IMR-90 (cell line): ENCODE measurements at regions not wholly inside any gene's neighbourhood (a gene's known extent, or its start where the extent isn't known, plus 50 kb on each side); places are given as distances from the start of the nearest gene placed in this dataset.

Experiments
- ATAC-seq: fragments of 200-7000 bp; cut with Tn5 transposase; 2 replicates; pipeline ENCODE4 v1.9.1; 2020; ENCODE audit warnings: low read depth, mild to moderate bottlenecking, moderate library complexity
- BruUV-seq: library from RNA; stranded (reverse); fragments of 400-500 nt; replicated peaks from 2 replicates; lab custom pipeline; 2021; lab: Mats Ljungman, UMichigan
- CTCF ChIA-PET: fragments of 300-600 bp; formaldehyde crosslinking; extraction: SDS; loops from one replicate; lab custom pipeline; 2021; ENCODE audit warnings: antibody characterized with exemption; lab: Yijun Ruan, JAX
- POLR2A ChIA-PET: fragments of 300-600 bp; sonication (Branson Sonifier 250); formaldehyde crosslinking; loops from one replicate; lab custom pipeline; 2022; ENCODE audit warnings: antibody characterized with exemption; ENCODE audit not compliant: unreplicated experiment; lab: Charles Lee
- DNase-seq: peaks from one replicate; pipeline ENCODE4 v3.0.0; 2013
- H2AFZ ChIP-seq: replicated peaks from 2 replicates; pipeline ENCODE3; 2013; ENCODE audit warnings: low read length, mild to moderate bottlenecking; ENCODE audit not compliant: poor library complexity
- H2AK5ac ChIP-seq: 2 replicates; pipeline ENCODE4 v1.6.1; 2013; ENCODE audit warnings: low read depth, low read length, inconsistent platforms
- H2AK9ac ChIP-seq: replicated peaks from 2 replicates; pipeline ENCODE3; 2013; ENCODE audit warnings: mild to moderate bottlenecking, low read depth, low read length, moderate library complexity; ENCODE audit not compliant: poor library complexity
- H2BK120ac ChIP-seq: 2 replicates; pipeline ENCODE4 v1.6.1; 2013; ENCODE audit warnings: low read depth, low read length, inconsistent platforms
- H2BK15ac ChIP-seq: 3 replicates; pipeline ENCODE4 v1.6.1; 2013; ENCODE audit warnings: low read depth, low read length, inconsistent platforms
- H2BK20ac ChIP-seq: 2 replicates; pipeline ENCODE4 v1.6.1; 2013; ENCODE audit warnings: low read depth, mild to moderate bottlenecking, inconsistent platforms, low read length, moderate library complexity
- H2BK5ac ChIP-seq: 2 replicates; pipeline ENCODE4 v1.6.1; 2013; ENCODE audit warnings: mild to moderate bottlenecking, low read depth, low read length, inconsistent platforms; ENCODE audit not compliant: poor library complexity, severe bottlenecking
- H3K14ac ChIP-seq: replicated peaks from 2 replicates; pipeline ENCODE4 v1.6.1; 2013; ENCODE audit warnings: low read depth, low read length, inconsistent platforms
- H3K18ac ChIP-seq: 2 replicates; pipeline ENCODE4 v1.6.1; 2013; ENCODE audit warnings: low read depth, low read length, control low read depth
- H3K23ac ChIP-seq: 2 replicates; pipeline ENCODE4 v1.6.1; 2013; ENCODE audit warnings: low read depth, low read length, inconsistent platforms
- H3K27ac ChIP-seq: 2 replicates; pipeline ENCODE4 v1.5.1; 2013; ENCODE audit warnings: mild to moderate bottlenecking, control low read depth, low read length; ENCODE audit not compliant: insufficient read depth
- H3K27me3 ChIP-seq: 2 replicates; pipeline ENCODE4 v1.6.1; 2013; ENCODE audit warnings: low read length; ENCODE audit not compliant: control insufficient read depth, insufficient read depth
- H3K36me3 ChIP-seq: 2 replicates; pipeline ENCODE4 v1.6.1; 2013; ENCODE audit warnings: low read length, mixed read lengths; ENCODE audit not compliant: control insufficient read depth, insufficient read depth
- H3K4ac ChIP-seq: 2 replicates; pipeline ENCODE4 v1.6.1; 2013; ENCODE audit warnings: low read depth, low read length, inconsistent platforms
- H3K4me1 ChIP-seq: 2 replicates; pipeline ENCODE4 v1.6.1; 2013; ENCODE audit warnings: low read length, mixed read lengths; ENCODE audit not compliant: control insufficient read depth, insufficient read depth
- H3K4me2 ChIP-seq: 2 replicates; pipeline ENCODE4 v1.6.1; 2013; ENCODE audit warnings: low read depth, mild to moderate bottlenecking, control low read depth, low read length, moderate library complexity
- H3K4me3 ChIP-seq: 2 replicates; pipeline ENCODE4 v1.5.1; 2013; ENCODE audit warnings: low read depth, mild to moderate bottlenecking, control low read depth, low read length, moderate library complexity; ENCODE audit not compliant: insufficient read depth
- H3K56ac ChIP-seq: 2 replicates; pipeline ENCODE4 v1.6.1; 2013; ENCODE audit warnings: low read length, inconsistent platforms; ENCODE audit not compliant: insufficient read depth; ENCODE audit errors: extremely low read depth
- H3K79me1 ChIP-seq, 2 experiments: 2 replicates each; pipeline ENCODE4 v1.6.1; 2013; ENCODE audit warnings: low read length in 2 of 2, inconsistent platforms in 1 of 2, low read depth in 1 of 2
- H3K9ac ChIP-seq: 2 replicates; pipeline ENCODE4 v1.6.1; 2013; ENCODE audit warnings: low read depth, low read length, control low read depth
- H3K9me1 ChIP-seq: 2 replicates; pipeline ENCODE4 v1.6.1; 2013; ENCODE audit warnings: low read length, inconsistent platforms; ENCODE audit not compliant: insufficient read depth
- H3K9me3 ChIP-seq: 2 replicates; pipeline ENCODE4 v1.6.1; 2013; ENCODE audit warnings: low read length; ENCODE audit not compliant: control insufficient read depth, insufficient read depth
- H4K20me1 ChIP-seq: 2 replicates; pipeline ENCODE4 v1.6.1; 2013; ENCODE audit warnings: low read length, inconsistent platforms; ENCODE audit not compliant: insufficient read depth
- H4K5ac ChIP-seq: 2 replicates; pipeline ENCODE4 v1.6.1; 2013; ENCODE audit warnings: mild to moderate bottlenecking, low read depth, low read length, control low read depth
- H4K8ac ChIP-seq, 2 experiments: 2 replicates each; pipeline ENCODE4 v1.6.1; 2013; ENCODE audit warnings: low read depth in 2 of 2, low read length in 2 of 2, control low read depth in 1 of 2, inconsistent platforms in 1 of 2
- H4K91ac ChIP-seq: 2 replicates; pipeline ENCODE4 v1.6.1; 2013; ENCODE audit warnings: low read depth, low read length, inconsistent platforms; ENCODE audit not compliant: insufficient read depth
- CEBPB ChIP-seq: IDR thresholded peaks from 2 replicates; pipeline ENCODE4 v1.6.1; 2012; ENCODE audit warnings: low read depth, low read length, improper control_type of control experiment
- CHD1 ChIP-seq: IDR thresholded peaks from 2 replicates; pipeline ENCODE4 v1.6.1; 2012; ENCODE audit warnings: low read depth, low read length, improper control_type of control experiment
- MAFK ChIP-seq: IDR thresholded peaks from 2 replicates; pipeline ENCODE4 v1.6.1; 2012; ENCODE audit warnings: low read depth, low read length, improper control_type of control experiment
- MAZ ChIP-seq: IDR thresholded peaks from 2 replicates; pipeline ENCODE4 v1.6.1; 2012; ENCODE audit warnings: low read depth, mild to moderate bottlenecking, low read length, improper control_type of control experiment, moderate library complexity, borderline replicate concordance
- NFE2L2 ChIP-seq: fragments of 150-350 bp; IDR thresholded peaks from 2 replicates; pipeline ENCODE4 v1.6.1; 2016; ENCODE audit warnings: low read depth, mild to moderate bottlenecking, low read length
- RAD21 ChIP-seq: IDR thresholded peaks from 2 replicates; pipeline ENCODE4 v1.6.1; 2012; ENCODE audit warnings: low read length, improper control_type of control experiment
- SMC3 ChIP-seq: fragments of 150-350 bp; IDR thresholded peaks from 2 replicates; pipeline ENCODE4 v1.6.1; 2016; ENCODE audit warnings: low read depth, mild to moderate bottlenecking, antibody characterized with exemption, low read length, moderate library complexity
- WGBS, 2 experiments: methylation state at CpG; one replicate each; pipeline versions ENCODE4 v1.1.5 to v1.1.7; 2013; ENCODE audit warnings: missing lambda C conversion rate in 2 of 2; ENCODE audit not compliant: insufficient read length in 1 of 2; ENCODE audit errors: extremely low coverage in 2 of 2; 5-methylcytosine and 5-hydroxymethylcytosine counted together
- dilution Hi-C: fragments of 300-500 bp; cut with HindIII; formaldehyde crosslinking; loops from one replicate; pipeline ENCODE4 v1.14.3; 2018; ENCODE audit warnings: low sequenced_read_pairs; ENCODE audit not compliant: unreplicated experiment
- in situ Hi-C: fragments of 300-500 bp; cut with MboI; formaldehyde crosslinking; loops from 3 replicates; pipeline ENCODE4 v1.14.3; 2019; ENCODE audit warnings: low sequenced_read_pairs, inconsistent platforms, mixed read lengths
- intact Hi-C: fragments of 100-400 bp; cut with micrococcal nuclease; formaldehyde crosslinking; loops from 2 replicates; pipeline ENCODE4 v1.10.0; 2022

DNA sequence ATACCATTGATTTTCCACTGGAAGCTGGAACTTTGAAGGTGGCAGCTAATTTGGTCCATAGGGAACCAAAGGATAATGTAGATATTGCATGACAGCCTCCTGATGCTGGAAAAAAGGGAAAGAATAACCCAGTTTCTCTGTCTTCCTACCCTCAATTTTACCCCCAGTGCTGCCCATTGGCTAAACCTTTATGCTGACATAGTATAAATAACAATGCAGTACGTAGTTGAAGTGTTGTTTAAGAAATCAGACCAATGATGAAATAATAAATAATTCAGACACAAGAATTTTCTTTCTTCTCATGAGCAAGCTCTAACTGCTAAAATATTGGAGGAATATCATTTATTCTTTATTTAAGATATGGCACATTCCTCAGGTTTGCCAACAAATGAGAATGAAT is 843.4 kb downstream of the EPHA3 start:
- intact Hi-C loops (no loop called here), in situ Hi-C loops (no loop called here), dilution Hi-C loops (no loop called here)
- Histone ChIP-seq H3K18ac (no peak overlapping the region), H2BK20ac (no peak overlapping the region), H3K9me1 (no peaks in the 10 kb centered on the region), H2BK120ac (no peak overlapping the region), H3K36me3 (no peaks in the 10 kb centered on the region), H3K79me1 (no peaks in the 10 kb centered on the region), H3K4ac (no peak overlapping the region), H3K9ac (no peak overlapping the region), H2AK9ac (no peak overlapping the region), H3K4me3 (no peak overlapping the region), H3K14ac (no peak overlapping the region), H2AFZ (no peak overlapping the region), H4K20me1 (no peaks in the 10 kb centered on the region), H2BK15ac (no peak overlapping the region), H2AK5ac (no peak overlapping the region), H4K5ac (no peak overlapping the region), H3K4me1 (no peaks in the 10 kb centered on the region), H3K23ac (no peak overlapping the region), H4K91ac (no peak overlapping the region), H4K8ac (no peak overlapping the region), H3K27ac (no peak overlapping the region), H3K4me2 (no peak overlapping the region), H3K56ac (no peak overlapping the region), H3K9me3 (peaks cover 5% of the 10 kb centered on the region; the same call in 1 of the 2 replicates), H2BK5ac (no peak overlapping the region), H3K27me3 (no peaks in the 10 kb centered on the region)
- TF ChIP-seq MAFK (peak; percentile 39; the same call in 1 of the 2 replicates), MAZ (no peak), SMC3 (no peak), CEBPB (no peak), RAD21 (no peak), NFE2L2 (no peak), CHD1 (no peak)
- no TSS peak for BruUV-seq
- ChIA-PET CTCF (no interaction called here), POLR2A (no interaction called here)
- no CpG with 5 or more reads among the region's 1 CpG for WGBS, 2 experiments
- no peak for DNase-seq
- ATAC-seq: no peak
